CD4-positive, alpha-beta T cell treated with Interleukin-17A for 4 hours (primary cell): ENCODE measurements at regions not wholly inside any gene's neighbourhood (a gene's known extent, or its start where the extent isn't known, plus 50 kb on each side); places are given as distances from the start of the nearest gene placed in this dataset.

Experiments
- DNase-seq: peaks from one replicate; pipeline ENCODE4 v3.0.0-alpha.2; 2020; ENCODE audit warnings: mixed read lengths

DNA sequence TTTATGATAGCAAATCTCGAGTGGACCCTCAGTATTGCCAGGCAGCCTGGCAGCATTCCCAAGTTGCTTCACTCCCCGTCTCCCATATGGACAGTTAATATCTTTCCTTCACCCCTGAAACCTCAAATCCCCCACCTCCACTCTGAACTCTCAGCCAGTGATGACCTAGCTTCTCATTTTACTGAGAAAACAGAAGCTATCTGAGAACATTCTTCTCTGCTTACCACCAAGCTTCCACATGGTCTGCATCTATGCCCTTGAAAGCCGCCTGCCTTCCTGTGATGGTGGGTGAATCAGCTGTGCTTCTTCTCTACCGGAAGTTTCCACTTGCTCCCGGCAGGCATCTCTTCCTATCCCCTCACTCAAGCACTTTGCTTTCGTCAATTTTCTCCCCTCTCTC, 529.2 kb downstream of the EPHA4 start:
- no peak for DNase-seq

DNA sequence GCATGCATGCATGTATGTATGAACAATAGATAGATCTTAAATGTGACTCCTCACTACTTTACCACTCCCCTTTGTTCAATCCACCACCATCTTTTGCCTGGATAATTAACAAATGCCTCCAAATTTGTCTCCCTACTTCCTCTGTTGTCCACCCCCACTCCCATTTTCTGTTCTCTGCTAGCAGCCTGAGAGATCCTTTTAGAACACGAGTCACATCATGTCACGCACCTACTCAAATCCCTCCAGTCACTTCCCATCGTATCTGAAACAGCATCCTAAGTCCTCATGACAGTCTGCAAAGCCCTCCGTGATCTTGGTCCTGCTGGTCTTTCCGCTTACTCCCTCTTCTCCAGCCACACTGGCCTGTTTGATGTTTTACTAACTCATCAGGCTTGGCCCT, 527.3 kb downstream of the EPHA4 start:
- no peak for DNase-seq

DNA sequence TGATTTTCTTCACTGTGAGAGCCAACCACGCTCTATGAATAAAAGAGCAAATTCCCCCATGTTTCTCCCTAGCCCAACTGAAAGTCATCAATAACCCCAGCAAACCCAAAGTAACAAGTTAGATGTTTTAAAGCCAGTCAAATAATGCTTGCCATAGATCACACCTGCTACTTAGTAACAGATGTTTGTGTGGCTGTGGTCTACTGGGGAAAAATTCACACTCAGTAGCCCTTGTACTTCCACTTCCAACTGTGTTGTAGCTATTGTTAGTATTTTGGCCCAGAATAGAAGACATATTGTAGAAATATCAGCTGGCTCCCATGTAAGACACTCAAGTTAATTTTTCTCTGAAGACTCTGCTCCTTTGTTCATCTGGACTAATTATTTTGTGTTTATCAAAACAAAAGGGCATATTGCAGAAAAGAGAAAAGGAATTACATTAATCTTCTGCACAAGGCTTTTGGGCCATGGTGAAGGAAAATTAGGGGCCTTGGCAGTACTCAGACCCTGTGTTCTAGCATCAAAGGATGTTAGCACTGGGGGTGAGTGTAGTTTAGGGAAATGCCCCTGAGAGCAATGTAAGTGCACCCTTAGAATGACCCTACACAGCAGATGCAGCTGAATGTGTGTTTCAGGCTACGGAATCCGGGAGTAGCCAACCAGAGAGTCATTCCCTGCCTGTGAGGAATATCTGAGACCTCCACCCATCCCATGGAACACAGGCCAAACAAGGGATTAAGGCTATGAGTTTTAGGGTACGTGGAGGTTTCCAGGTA, 521.9 kb downstream of the EPHA4 start:
- DNase-seq = no peak

DNA sequence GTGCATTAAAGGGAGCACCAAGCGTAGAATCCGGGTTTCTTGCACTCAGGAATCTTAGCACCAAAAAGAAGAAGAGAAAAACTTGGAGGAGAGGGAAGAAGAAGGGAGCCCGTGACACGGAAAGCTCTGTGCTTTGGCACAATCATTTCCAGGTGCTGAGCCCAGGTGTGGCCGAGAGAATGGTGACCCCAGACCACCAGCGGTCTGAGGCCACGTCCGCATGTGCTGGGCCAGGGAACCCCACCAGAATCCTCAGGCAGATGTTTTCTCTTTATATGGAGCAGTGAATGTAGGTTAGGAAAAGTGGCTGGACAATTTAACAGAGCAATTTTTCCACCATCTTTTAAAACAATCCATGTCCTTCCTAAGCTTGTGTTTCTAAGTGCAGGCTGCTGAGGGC, 520.9 kb downstream of the EPHA4 start:
- DNase-seq = no peak

DNA sequence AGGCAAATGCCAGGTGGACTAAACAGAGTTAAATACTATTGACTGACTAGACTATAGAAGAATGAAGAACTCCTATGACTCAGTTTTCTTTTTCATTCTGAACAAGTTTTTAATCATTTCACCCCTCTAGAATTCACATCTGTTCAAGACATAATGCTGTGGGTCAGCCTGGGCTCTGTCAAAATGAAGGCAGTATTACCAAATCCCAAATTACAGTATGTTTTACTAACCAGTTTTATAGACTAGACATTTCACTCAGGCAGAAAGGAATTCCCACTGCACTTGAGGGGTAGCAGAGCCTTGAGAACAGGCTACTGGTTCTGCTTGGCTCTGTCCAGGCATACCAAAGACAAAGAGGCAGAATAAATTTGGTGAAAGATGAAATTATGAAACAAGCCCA, 511.7 kb downstream of the EPHA4 start:
- DNase-seq = no peak

DNA sequence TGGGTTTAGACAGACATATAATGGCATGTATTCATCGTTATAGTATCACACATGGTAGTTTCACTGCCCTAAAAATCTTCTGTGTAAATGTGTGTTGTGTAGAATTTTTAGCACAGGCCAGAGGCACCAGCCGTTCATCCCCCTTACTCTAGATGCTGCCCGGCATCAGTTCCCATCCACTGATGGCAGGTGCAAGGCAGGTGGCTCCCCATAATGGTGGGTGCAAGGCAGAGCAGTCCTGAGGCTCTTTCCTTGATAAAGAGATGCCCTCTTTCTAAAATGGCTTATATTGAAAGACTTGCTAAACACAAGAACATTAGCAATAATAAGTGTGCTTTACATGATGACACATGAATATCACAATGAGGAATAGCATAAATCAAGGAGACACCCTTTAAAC, 508.5 kb downstream of the EPHA4 start:
- no peak for DNase-seq

DNA sequence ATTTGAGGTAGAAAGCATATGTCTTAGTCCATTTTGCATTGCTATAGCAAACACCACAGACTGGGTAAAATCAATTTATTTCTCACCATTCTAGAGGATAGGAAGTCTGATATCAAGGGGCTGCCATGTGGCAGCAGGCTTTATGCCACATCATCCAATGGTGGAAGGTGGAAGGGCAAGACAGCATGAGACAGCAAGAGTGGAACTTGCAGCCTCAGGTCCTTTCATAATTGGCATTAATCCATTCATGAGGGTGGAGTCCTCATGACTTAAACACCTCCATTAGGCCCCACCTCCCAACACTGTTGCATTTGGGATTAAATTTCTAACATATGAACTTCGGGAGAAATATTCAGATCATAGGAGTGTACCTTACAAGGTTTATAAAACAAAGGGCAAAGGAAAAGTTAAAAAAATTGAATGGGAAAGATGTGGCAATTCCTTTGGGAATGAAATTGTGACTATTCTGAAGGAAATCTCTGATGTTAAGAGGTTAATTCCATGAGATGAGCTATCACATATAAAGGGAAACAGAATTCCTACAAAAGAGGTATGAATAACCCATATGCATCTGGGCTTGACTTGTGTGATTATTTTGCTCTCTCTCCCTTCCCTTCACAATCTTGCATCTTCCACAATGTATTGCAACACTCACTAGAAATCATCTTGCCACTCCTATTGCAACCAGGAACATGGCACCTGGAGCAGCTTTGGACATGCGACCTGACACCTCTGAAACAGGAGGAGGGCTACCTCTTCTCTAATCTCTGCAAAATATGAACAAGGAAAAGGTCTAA, 507.8 kb downstream of the EPHA4 start:
- no peak for DNase-seq

DNA sequence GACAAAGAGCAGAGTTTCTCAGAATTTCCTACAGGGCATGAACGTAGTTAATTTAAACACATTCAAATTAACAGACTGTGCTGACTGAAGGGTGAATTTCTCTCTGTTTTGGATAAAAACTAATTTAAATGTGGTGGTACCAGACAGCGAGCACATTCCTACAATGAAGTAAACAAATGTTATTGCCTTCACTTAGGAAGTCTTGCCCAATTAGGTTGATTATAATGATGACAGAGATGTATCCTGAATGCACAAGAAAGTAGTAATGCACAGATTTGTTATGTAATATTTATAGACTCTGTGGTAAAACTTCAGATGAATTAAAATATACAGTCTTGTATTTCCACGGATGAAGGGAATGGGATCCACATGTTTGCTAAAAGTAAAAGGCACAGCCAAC, 507.2 kb downstream of the EPHA4 start:
- DNase-seq = no peak

DNA sequence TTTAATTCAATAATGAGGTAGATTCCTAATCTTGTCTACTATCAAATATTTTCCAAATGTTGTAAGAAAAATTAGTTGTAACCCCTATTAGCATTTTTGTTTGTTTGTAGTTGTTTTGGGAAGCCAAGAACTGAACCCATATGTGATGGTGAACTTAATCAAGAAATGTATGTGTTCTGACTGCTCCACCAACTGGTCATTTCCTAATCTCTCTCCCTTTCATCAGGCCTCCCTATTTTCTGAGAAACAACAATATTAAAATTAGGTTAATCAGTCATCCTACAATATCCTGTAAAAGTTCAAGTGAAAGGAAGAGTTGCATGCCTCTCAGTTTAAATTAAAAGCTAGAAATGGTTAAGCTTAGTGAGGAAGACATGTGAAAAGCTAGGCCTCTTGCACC, 504.0 kb downstream of the EPHA4 start:
- DNase-seq = no peak

DNA sequence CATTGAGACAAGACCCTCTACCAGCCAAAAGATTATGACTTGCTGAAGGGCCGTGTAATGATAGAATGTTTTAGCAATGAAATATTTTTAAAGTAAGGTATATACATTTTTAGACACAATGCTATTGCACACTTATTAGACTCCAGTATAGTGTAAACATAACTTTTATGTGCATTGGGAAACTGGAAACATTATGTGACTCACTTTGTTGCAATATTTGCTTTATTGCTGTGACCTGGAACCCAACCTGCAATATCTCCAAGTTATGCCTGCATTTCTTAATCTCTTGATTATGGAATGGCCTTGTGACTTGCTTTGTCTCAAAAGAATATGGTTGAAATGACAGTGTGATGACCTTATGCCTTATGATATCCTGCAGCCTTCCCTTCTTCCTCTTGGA, 502.0 kb downstream of the EPHA4 start:
- DNase-seq = no peak

DNA sequence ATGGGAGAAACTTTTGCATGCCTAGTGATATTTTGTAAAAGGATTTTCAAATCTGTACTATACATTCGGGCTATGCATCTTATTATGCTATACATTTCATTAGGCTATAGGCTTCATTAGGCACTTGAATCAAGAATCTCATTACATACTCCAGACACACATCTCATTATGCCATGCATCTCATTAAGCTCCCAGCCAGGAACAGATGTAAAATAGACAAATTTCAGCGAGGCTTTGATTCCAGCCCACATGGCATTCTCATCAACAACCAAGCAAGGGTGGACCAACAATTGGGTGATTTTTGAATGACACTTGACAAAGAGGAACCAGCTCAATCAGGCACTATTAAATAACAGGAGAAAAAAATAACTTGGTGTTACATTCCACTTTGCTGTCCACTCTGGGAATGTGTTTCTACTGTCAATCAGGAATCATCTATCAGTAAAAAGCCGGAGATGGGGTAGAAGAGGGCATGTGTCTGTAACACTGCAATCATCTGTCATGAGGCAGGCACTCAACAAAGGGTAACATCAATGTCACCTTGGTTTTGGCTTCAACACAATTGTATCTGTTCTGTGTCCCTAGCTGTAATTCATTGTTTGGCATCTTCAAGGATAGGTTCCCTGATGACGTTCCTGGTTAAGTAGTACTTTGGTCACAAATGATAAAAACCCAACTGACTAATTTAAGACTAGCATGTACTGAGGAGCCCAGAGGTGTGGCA, 498.6 kb downstream of the EPHA4 start:
- DNase-seq = no peak

DNA sequence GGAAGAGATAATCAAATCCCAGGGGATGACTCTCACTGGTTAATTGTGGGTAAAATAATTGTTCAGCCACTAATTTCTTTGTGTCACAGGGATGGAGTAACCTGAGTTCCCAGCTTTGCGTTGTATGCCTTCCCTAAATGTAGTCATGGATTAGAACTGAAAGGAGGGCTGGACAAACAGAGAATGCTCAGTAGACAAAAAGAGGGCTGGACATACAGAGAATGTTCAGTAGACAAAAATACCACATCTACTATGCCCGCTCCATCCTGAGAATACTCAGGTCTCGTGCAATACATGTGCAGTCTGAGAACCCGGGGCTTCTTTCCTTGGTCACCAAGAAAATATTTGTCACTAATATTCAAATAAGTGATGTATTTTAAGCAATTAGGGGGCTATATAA, 497.9 kb downstream of the EPHA4 start:
- no peak for DNase-seq

DNA sequence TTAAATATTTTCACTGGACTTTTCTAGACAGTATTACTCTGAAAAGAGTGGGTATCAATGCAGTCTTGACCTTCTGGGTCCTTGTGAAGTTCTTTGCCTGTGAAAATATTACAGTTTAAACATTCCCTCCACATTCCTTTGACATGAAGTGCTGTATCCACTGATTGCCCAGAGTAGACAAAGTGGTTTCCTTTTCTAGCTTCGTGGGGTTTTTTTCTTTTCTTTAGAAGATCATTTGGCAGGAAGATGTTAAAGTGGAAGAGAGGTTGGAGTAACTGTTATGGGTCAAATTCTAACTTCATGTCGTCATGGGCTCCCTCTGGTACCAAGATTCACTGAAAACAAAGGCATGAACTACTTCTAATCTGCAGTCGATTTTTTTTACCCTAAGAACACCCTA, 496.9 kb downstream of the EPHA4 start:
- no peak for DNase-seq

DNA sequence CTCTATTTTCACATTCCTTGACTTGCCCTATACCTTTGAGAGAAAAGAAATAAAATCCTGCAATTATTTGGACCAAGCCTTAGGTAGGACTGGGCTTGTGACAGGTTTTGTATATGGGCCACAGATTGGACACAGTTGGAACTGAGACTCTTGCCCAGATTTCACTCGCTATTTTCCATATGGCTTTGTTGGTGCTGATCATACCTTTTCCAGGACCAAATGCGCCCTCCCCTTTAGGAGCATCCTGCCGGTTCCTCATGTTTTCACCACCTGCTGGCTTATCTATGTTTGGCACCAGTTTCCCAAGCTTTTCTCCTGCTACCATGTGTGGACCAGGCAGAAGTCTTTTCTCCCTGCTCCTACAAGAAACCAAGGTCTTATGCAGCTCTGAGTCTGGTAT, 494.9 kb downstream of the EPHA4 start:
- DNase-seq = no peak

DNA sequence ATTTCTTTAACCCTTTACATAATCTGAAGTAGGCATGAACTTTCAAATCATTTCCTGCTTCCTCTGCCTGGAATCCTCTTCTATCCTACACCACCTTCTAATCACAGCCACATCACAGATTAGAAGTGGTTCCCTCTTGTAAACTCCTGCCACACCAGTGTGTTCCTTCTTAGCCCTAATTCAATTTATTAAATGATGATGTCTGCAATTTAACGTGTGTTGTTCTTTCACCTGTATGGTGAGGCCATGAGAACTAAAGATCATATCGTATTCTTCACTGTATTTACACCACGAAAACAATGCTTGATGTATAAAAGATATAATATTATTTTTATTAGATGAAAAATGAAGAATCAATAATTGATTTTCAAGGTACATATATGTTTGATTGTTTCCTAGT, 494.3 kb downstream of the EPHA4 start:
- no peak for DNase-seq

DNA sequence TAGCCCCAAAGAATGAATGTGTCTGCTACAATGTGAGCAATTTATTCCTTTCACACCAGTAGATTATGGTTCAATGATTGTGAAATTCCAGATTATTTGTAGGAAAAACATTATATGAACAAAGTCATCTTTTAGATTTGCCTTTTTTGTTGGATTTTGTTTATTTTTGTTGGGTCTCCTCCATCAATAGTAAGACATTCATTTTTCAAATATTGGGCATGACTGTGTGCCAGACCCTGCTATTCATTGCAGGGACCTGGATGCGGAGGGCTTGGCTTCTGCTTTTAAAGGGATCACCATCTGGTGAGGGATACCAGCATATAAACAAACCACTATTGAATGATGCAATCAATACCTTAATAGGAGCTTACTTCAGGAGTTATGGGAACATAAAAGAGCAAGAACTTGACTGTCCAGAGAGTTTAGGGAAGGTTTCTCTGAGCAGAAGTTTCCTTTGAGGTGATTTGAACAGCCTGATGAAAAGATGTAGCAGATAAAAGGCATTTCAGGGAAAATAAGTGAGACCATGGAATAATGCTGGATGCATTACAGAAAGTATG, 486.7 kb downstream of the EPHA4 start:
- DNase-seq = no peak

DNA sequence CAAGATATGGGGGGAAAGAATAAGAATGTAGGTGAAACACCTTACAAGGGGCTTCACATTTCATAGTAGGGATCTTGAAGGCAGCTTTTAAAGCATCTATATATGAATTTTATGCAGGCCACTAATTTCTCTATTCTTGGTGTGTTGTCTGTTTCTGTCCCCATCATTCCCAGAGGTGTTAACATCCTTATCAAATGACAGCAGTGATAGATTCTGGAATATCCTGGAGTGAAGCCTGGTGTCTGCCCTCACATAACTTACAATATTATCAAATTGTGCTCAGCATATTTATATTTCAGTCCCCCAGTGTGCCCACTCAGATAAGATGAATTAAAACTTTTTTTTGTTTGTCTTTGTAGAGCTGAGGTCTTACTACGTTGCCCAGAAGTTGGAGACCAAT, 486.2 kb downstream of the EPHA4 start:
- DNase-seq = no peak

DNA sequence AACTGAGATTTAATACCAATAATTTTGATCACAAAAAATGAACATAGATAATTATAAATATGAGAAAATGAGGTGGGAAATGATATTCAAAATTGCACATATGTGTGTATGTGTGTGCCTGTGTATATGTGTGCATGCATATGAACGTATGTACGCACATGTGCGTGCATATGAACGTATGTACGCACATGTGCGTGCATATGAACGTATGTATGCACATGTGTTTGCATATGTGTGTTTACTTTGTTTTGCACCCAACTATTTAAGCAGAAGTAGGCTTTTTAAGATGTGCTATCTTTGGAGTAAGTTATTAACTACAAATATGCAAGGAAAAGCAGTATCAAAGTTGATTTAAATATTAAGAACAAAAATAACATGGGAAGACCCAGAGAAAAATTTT, 484.3 kb downstream of the EPHA4 start:
- DNase-seq = no peak

DNA sequence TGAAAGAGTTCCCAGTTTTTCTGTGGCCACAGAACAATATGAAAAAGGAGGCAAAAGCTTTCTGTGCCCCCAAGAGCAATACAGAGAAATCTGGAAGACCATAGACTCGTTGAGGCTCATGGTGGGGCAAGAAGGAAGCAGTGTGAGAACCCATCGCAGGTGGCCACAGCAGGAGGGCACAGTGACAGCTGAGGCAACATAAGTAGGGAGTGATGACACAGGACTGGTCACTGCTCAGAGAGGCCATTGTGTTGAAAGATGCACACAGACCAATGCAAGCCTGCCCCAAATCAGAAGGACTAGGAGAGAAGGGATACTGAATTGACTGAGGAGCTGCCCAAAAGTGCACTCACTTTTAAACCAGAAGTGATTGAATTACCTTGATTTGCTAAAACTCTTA, 483.6 kb downstream of the EPHA4 start:
- DNase-seq = no peak

DNA sequence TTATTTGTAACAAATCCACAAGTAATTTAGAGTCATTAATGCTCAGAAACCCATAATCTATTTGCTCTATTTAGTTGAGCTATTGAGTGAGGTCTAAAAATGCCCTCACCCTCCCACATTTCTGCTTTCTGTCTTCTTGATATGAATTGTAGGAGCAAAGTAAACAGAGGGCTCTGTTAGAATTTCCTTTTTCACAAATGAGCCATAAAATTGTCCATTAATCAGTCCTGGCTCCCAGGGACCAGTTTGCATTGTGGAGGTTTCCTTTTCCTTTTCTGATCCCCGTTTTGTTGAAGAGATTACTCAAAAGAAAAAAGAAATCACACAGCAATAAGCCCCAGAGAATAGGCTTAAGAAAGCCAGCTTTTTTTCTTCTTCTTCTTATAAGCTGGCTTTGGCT, 476.7 kb downstream of the EPHA4 start:
- no peak for DNase-seq

DNA sequence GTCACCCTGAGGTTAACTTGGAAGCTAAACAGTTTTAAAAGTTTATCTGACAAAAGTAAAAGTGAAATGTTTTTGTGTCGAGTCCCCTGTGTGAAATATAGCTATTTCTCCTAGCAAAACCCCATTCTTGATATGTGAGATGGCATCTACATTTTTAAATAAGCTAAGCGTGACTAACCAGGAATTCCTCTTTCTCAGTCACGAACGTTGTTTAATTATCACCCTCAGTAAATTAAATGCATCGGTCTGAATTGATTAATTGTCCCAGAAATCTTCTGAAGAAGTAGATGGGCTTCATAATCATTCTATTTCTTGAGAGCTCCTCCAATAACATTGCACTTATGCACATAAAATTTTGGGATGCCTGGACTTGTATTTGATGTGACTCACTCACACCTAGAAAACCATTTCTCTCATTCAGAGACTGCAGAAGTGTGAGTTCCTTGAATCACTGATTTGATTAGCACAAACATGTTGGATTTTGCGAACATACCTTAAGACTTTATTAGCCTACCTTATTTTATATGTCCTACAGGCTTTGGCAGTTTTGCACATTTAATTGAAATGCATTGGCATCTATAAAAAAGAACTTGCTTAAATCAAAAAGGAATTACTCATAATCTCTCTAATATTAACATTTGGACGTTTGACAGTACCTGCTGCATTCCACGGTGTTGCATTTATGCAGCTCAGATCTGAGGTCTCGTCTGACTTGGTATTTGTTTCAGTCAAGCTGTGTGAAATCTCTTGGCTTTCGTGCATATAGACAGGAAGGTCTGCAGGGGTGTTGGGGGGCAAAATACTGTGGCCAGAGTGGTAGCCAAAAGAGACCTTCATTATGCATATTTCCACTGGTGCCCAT, 475.2 kb downstream of the EPHA4 start:
- no peak for DNase-seq

DNA sequence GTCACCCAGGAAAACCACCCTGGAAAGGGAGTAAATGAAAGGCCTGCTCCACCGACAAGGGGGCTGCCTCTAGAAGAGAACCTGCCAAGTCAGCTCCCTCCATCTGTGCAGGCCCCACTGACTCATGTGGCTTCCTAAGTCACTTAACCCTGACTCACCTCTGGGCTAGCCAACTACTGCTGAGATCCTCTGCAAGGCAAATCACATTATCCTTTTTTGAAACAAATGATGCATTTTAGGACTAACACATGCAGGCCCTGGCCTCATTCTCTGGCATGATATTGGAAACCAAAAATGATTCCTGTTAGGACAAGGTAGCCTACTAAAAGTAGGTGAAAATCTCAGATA, 474.6 kb downstream of the EPHA4 start:
- DNase-seq = no peak

DNA sequence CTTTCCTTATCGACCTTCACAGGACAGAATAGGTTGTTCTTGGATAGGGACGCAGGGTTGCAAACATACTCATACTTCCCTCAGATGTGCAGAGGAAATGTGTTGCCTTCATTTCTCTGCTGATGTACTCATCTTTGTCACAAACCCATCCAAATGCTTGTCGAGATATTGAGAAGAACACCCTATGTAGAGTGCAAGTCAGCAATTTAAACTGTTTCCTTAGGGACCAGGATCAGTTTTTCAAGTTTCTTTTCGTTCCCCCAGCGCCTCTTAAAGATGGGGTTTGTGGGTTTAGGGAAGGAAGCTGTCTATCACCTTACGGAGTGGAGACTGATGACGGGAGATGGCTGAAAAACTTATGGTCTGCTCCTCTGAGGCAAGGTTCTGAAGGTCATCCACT, 474.2 kb downstream of the EPHA4 start:
- no peak for DNase-seq
